H1 (cell line): ENCODE measurements at regions not wholly inside any gene's neighbourhood (a gene's known extent, or its start where the extent isn't known, plus 50 kb on each side); places are given as distances from the start of the nearest gene placed in this dataset.

Experiments
- CTCF ChIA-PET: fragments of 300-600 bp; sonication (Branson Sonifier 250); formaldehyde crosslinking; loops from one replicate; lab custom pipeline; 2021; ENCODE audit not compliant: partially characterized antibody; lab: Charles Lee
- POLR2A ChIA-PET: fragments of 300-600 bp; sonication (Branson Sonifier 250); formaldehyde crosslinking; loops from one replicate; lab custom pipeline; 2021; ENCODE audit warnings: inconsistent platforms; ENCODE audit not compliant: partially characterized antibody; lab: Charles Lee
- DNase-seq, 2 experiments: peaks; one replicate each; pipeline versions ENCODE4 v3.0.0 to v3.0.0-alpha.2; 2010 to 2022; ENCODE audit warnings: low spot score in 2 of 2, low read depth in 1 of 2, mixed read lengths in 1 of 2
- FAIRE-seq: peaks from 2 replicates; lab custom pipeline; 2011; peaks lifted over from hg19 to GRCh38; lab: Jason Lieb, UNC
- H2AFZ ChIP-seq: 2 replicates; pipeline ENCODE4 v1.8.1; 2012; ENCODE audit warnings: low read length, inconsistent platforms
- H2AK5ac ChIP-seq: 2 replicates; pipeline ENCODE4 v1.6.1; 2013; ENCODE audit warnings: low read depth, low read length
- H2BK120ac ChIP-seq: replicated peaks from 2 replicates; pipeline ENCODE3; 2013; ENCODE audit warnings: low read depth, low read length, inconsistent platforms
- H2BK12ac ChIP-seq: 2 replicates; pipeline ENCODE4 v1.6.1; 2013; ENCODE audit warnings: low read depth, low read length
- H2BK15ac ChIP-seq: 2 replicates; pipeline ENCODE4 v1.6.1; 2013; ENCODE audit warnings: low read length
- H2BK20ac ChIP-seq: 2 replicates; pipeline ENCODE4 v1.6.1; 2013; ENCODE audit warnings: low read length
- H2BK5ac ChIP-seq: 2 replicates; pipeline ENCODE4 v1.6.1; 2013; ENCODE audit warnings: low read depth, low read length
- H3K14ac ChIP-seq: 2 replicates; pipeline ENCODE4 v1.6.1; 2013; ENCODE audit warnings: inconsistent platforms; ENCODE audit not compliant: insufficient read length
- H3K18ac ChIP-seq: 2 replicates; pipeline ENCODE4 v1.6.1; 2013; ENCODE audit warnings: low read length; ENCODE audit errors: extremely low read depth
- H3K23ac ChIP-seq: 2 replicates; pipeline ENCODE4 v1.6.1; 2013; ENCODE audit warnings: inconsistent platforms; ENCODE audit not compliant: insufficient read length
- H3K23me2 ChIP-seq: 2 replicates; pipeline ENCODE4 v1.6.1; 2013; ENCODE audit warnings: low read depth, low read length
- H3K27ac ChIP-seq: 2 replicates; pipeline ENCODE4 v1.6.1; 2011; ENCODE audit warnings: low read depth, low read length, inconsistent platforms
- H3K27me3 ChIP-seq, 4 experiments: replicated peaks in 1 of 4; 1 replicate in 1 of 4; 2 replicates in 3 of 4; pipeline versions ENCODE4 v1.6.1 to v1.8.1; 2011 to 2013; ENCODE audit warnings: low read length in 3 of 4, mild to moderate bottlenecking in 3 of 4, inconsistent platforms in 2 of 4, mixed read lengths in 2 of 4, moderate library complexity in 1 of 4; ENCODE audit not compliant: control insufficient read depth in 3 of 4, insufficient read depth in 3 of 4; ENCODE audit errors: extremely low read depth in 1 of 4
- H3K36me3 ChIP-seq, 4 experiments: 2 replicates each; pipeline versions ENCODE4 v1.6.1 to v1.8.1; 2011 to 2013; ENCODE audit warnings: mild to moderate bottlenecking in 4 of 4, low read length in 3 of 4, moderate library complexity in 2 of 4, control low read depth in 1 of 4, inconsistent platforms in 1 of 4; ENCODE audit not compliant: insufficient read depth in 4 of 4, control insufficient read depth in 2 of 4
- H3K4ac ChIP-seq: replicated peaks from 2 replicates; pipeline ENCODE3; 2013; ENCODE audit warnings: low read length, low read depth, mixed read lengths, inconsistent platforms; ENCODE audit not compliant: insufficient read length
- H3K4me1 ChIP-seq, 4 experiments: replicated peaks in 1 of 4; 1 replicate in 1 of 4; 2 replicates in 3 of 4; pipeline versions ENCODE4 v1.6.1 to v1.8.1; 2011 to 2013; ENCODE audit warnings: low read length in 3 of 4, inconsistent platforms in 2 of 4, mixed read lengths in 1 of 4; ENCODE audit not compliant: insufficient read depth in 4 of 4, control insufficient read depth in 3 of 4
- H3K4me2 ChIP-seq, 2 experiments: 2 replicates each; pipeline versions ENCODE4 v1.6.1 to v1.8.1; 2011 to 2013; ENCODE audit warnings: low read depth in 2 of 2, low read length in 2 of 2, control low read depth in 1 of 2, inconsistent platforms in 1 of 2, mild to moderate bottlenecking in 1 of 2; ENCODE audit not compliant: insufficient read depth in 1 of 2
- H3K4me3 ChIP-seq, 4 experiments: fragments of 200-600, 300-600 bp in 1 of 4; sonication (generic), shearing (Covaris generic), sonication (Bioruptor Twin) in 1 of 4; 2 replicates each; pipeline versions ENCODE4 v1.5.1 to v1.8.1; 2011 to 2016; ENCODE audit warnings: low read length in 4 of 4, low read depth in 3 of 4, control low read depth in 2 of 4, inconsistent platforms in 2 of 4, mild to moderate bottlenecking in 2 of 4, mixed read lengths in 1 of 4, moderate library complexity in 1 of 4; ENCODE audit not compliant: insufficient read depth in 2 of 4; ENCODE audit errors: extremely low read depth in 1 of 4
- H3K56ac ChIP-seq: replicated peaks from 2 replicates; pipeline ENCODE3; 2013; ENCODE audit warnings: low read depth, mild to moderate bottlenecking, mixed read lengths, low read length, inconsistent platforms; ENCODE audit not compliant: insufficient read length
- H3K79me1 ChIP-seq: 2 replicates; pipeline ENCODE4 v1.6.1; 2013; ENCODE audit warnings: low read depth, low read length, control low read depth
- H3K79me2 ChIP-seq, 2 experiments: 2 replicates each; pipeline versions ENCODE4 v1.6.1 to v1.8.1; 2012 to 2013; ENCODE audit warnings: low read length in 2 of 2, mild to moderate bottlenecking in 2 of 2, inconsistent platforms in 1 of 2; ENCODE audit not compliant: insufficient read depth in 2 of 2, control insufficient read depth in 1 of 2
- H3K9ac ChIP-seq, 4 experiments: replicated peaks in 1 of 4; 1 replicate in 1 of 4; 2 replicates in 3 of 4; pipeline versions ENCODE4 v1.6.1 to v1.8.1; 2011 to 2013; ENCODE audit warnings: low read depth in 3 of 4, low read length in 3 of 4, control low read depth in 2 of 4, mild to moderate bottlenecking in 2 of 4, moderate library complexity in 2 of 4, inconsistent platforms in 1 of 4; ENCODE audit errors: extremely low read depth in 1 of 4
- H3K9me3 ChIP-seq, 2 experiments: 2 replicates each; pipeline versions ENCODE4 v1.6.1 to v1.8.1; 2012 to 2013; ENCODE audit warnings: mild to moderate bottlenecking in 2 of 2, moderate library complexity in 2 of 2, control low read depth in 1 of 2, inconsistent platforms in 1 of 2, low read depth in 1 of 2, low read length in 1 of 2, mixed read lengths in 1 of 2; ENCODE audit not compliant: insufficient read depth in 2 of 2
- H4K20me1 ChIP-seq, 2 experiments: replicated peaks in 1 of 2; 2 replicates each; pipeline versions ENCODE3 to v1.8.1; 2011 to 2013; ENCODE audit warnings: inconsistent platforms in 2 of 2, low read length in 2 of 2, mild to moderate bottlenecking in 1 of 2; ENCODE audit not compliant: insufficient read depth in 2 of 2, control insufficient read depth in 1 of 2
- H4K5ac ChIP-seq: 2 replicates; pipeline ENCODE4 v1.6.1; 2013; ENCODE audit warnings: low read length, low read depth, mixed read lengths, inconsistent platforms; ENCODE audit not compliant: insufficient read length
- H4K8ac ChIP-seq: 2 replicates; pipeline ENCODE4 v1.8.0; 2013; ENCODE audit warnings: mild to moderate bottlenecking, moderate library complexity, low read length, inconsistent platforms; ENCODE audit not compliant: insufficient read depth; ENCODE audit errors: extremely low read depth
- H4K91ac ChIP-seq: replicated peaks from 2 replicates; pipeline ENCODE3; 2013; ENCODE audit warnings: low read length, mixed read lengths, inconsistent platforms; ENCODE audit not compliant: insufficient read length
- CTBP2 ChIP-seq: IDR thresholded peaks from 2 replicates; pipeline ENCODE4 v1.7.0; 2011; ENCODE audit warnings: borderline replicate concordance, mild to moderate bottlenecking, moderate library complexity, mixed read lengths, low read length; ENCODE audit not compliant: insufficient read depth, insufficient read length
- HDAC6 ChIP-seq: IDR thresholded peaks from one replicate; pipeline ENCODE4 v1.7.1; 2012; ENCODE audit warnings: low read depth, mild to moderate bottlenecking, inconsistent platforms, low read length, moderate library complexity
- KDM4A ChIP-seq: IDR thresholded peaks from one replicate; pipeline ENCODE4 v1.7.1; 2012; ENCODE audit warnings: low read depth, mild to moderate bottlenecking, moderate library complexity, low read length, inconsistent platforms; ENCODE audit not compliant: severe bottlenecking
- NANOG ChIP-seq: IDR thresholded peaks from 2 replicates; pipeline ENCODE4 v1.6.1; 2011; ENCODE audit warnings: low read length, low read depth, mild to moderate bottlenecking, inconsistent platforms; ENCODE audit not compliant: insufficient read depth, poor library complexity, severe bottlenecking
- PHF8 ChIP-seq: fragments of 200-600 bp; sonication (generic); conservative IDR thresholded peaks from 2 replicates; pipeline ENCODE4 v1.7.1; 2012; ENCODE audit warnings: low read depth, mild to moderate bottlenecking, inconsistent platforms, low read length, moderate library complexity
- RAD21 ChIP-seq, 2 experiments: IDR thresholded peaks in 1 of 2; conservative IDR thresholded peaks in 1 of 2; 2 replicates each; pipeline ENCODE4 v1.6.1; 2011; ENCODE audit warnings: low read depth in 2 of 2, low read length in 2 of 2, improper control_type of control experiment in 1 of 2, inconsistent platforms in 1 of 2, mild to moderate bottlenecking in 1 of 2, moderate library complexity in 1 of 2
- SUZ12 ChIP-seq: fragments of 200-600 bp; sonication (generic); IDR thresholded peaks from 2 replicates; pipeline ENCODE4 v1.6.1; 2012; ENCODE audit warnings: mild to moderate bottlenecking, inconsistent platforms, low read length, moderate library complexity, mixed read lengths
- TAF7 ChIP-seq: optimal IDR thresholded peaks from 2 replicates; pipeline ENCODE3; 2011; ENCODE audit warnings: low read depth, mild to moderate bottlenecking, inconsistent platforms, low read length, moderate library complexity, borderline replicate concordance
- USF2 ChIP-seq: IDR thresholded peaks from 2 replicates; pipeline ENCODE4 v1.6.1; 2011; ENCODE audit warnings: low read length, improper control_type of control experiment
- WGBS, 2 experiments: shearing (Covaris generic) in 1 of 2; methylation state at CpG; one replicate each; pipeline versions ENCODE4 v1.1.6 to v1.1.7; 2013 to 2015; ENCODE audit warnings: low lambda C conversion rate in 2 of 2, mixed read lengths in 2 of 2, inconsistent platforms in 1 of 2, low coverage in 1 of 2, missing lambda C conversion rate in 1 of 2; ENCODE audit not compliant: insufficient replicate concordance in 2 of 2, insufficient coverage in 1 of 2, insufficient read length in 1 of 2; ENCODE audit errors: extremely low coverage in 1 of 2, missing lambda C conversion rate in 1 of 2; 5-methylcytosine and 5-hydroxymethylcytosine counted together

DNA sequence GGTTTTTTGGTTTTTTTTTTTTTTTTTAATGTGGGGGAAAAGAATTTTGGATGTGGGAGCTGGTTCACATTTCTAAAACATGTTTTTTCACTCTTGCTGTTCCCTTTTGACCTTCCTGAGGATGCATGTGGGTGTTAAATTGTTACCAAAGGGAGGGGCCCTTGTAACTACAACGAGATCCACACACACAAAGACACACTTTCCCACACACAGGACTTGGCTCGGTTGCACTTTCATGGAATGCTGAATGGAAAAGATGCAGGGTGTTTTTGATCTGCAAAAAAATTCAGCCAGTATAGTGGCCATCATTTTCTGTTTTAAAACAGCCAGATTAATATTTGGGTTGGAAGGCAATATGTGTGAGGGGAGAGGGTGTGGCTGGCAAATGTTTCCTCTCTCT lies 576.9 kb downstream of the EBF1 start:
- DNase-seq (no peak), FAIRE-seq (no peak)
- no peak overlapping the region for H4K91ac ChIP-seq
- no peaks in the 10 kb centered on the region for H3K79me1 ChIP-seq
- no peaks in the 10 kb centered on the region for H3K79me2 ChIP-seq
- WGBS, 2 experiments, result 97% methylated on average over 2 of the region's 2 CpGs; no CpG with 5 or more reads in 1 of the 2 experiments
- H4K8ac ChIP-seq, result no peak overlapping the region
- H3K23ac ChIP-seq, result no peak overlapping the region
- no peak overlapping the region for H3K56ac ChIP-seq
- H3K4ac ChIP-seq, result no peak overlapping the region
- H3K18ac ChIP-seq, result no peak overlapping the region
- H3K27me3 ChIP-seq, result no peaks in the 10 kb centered on the region
- no peaks in the 10 kb centered on the region for H3K36me3 ChIP-seq
- H4K5ac ChIP-seq, result no peak overlapping the region
- ChIA-PET CTCF (no interaction called here), POLR2A (no interaction called here)
- H3K27ac ChIP-seq, result no peak overlapping the region
- H3K9me3 ChIP-seq, result no peaks in the 10 kb centered on the region
- H3K4me1 ChIP-seq, result no peaks in the 10 kb centered on the region
- H2BK120ac ChIP-seq, result no peak overlapping the region
- H3K9ac ChIP-seq, result no peak overlapping the region
- H2BK5ac ChIP-seq, result no peak overlapping the region
- H2BK20ac ChIP-seq, result no peak overlapping the region
- no peak overlapping the region for H2AFZ ChIP-seq
- H3K14ac ChIP-seq, result no peak overlapping the region
- no peak overlapping the region for H3K4me3 ChIP-seq
- no peak overlapping the region for H3K4me2 ChIP-seq
- H2BK12ac ChIP-seq, result no peak overlapping the region
- no peak overlapping the region for H2AK5ac ChIP-seq
- no peak overlapping the region for H2BK15ac ChIP-seq
- no peaks in the 10 kb centered on the region for H4K20me1 ChIP-seq
- H3K23me2 ChIP-seq, result no peaks in the 10 kb centered on the region
- no peak for TF ChIP-seq PHF8
- TF ChIP-seq NANOG, result no peak
- TF ChIP-seq HDAC6, result no peak
- no peak for TF ChIP-seq KDM4A
- TF ChIP-seq CTBP2, result no peak
- TF ChIP-seq TAF7, result no peak
- no peak for TF ChIP-seq SUZ12
- TF ChIP-seq USF2, result no peak
- TF ChIP-seq RAD21 (IDR thresholded peaks at IDR 0.05 in 1 of 2, conservative IDR thresholded peaks at IDR 0.05 in 1 of 2; ENCODE audit: low read depth in 2 of 2, low read length in 2 of 2), result no peak
